HG03045 (cell line): ENCODE measurements at regions not wholly inside any gene's neighbourhood (a gene's known extent, or its start where the extent isn't known, plus 50 kb on each side); places are given as distances from the start of the nearest gene placed in this dataset.
"Not testable (repeated sequence)": the region's sequence is repeated elsewhere in the genome, so short reads cannot be mapped to it uniquely, and the experiment has no call there.

Experiments used
- ATAC-seq: cut with Tn5 transposase; IDR thresholded peaks from one replicate; pipeline ENCODE4 v1.9.1; 2021; ENCODE audit warnings: mild to moderate bottlenecking, moderate library complexity; ENCODE audit not compliant: unreplicated experiment

GRCh38 chr9:41839786-41840185 is 289.4 kb downstream of the CNTNAP3B start:
- ATAC-seq: not testable (repeated sequence)

GRCh38 chr9:41838953-41839352 is 290.3 kb downstream of the CNTNAP3B start:
- ATAC-seq: not testable (repeated sequence)

- ATAC-seq: not testable (repeated sequence)
These were observed 290.7 kb downstream of the CNTNAP3B start for GRCh38 chr9:41838562-41838851.

GRCh38 chr9:41837684-41838561 is 291.3 kb downstream of the CNTNAP3B start:
- not testable (repeated sequence) for ATAC-seq

- not testable (repeated sequence) for ATAC-seq
These were observed 296.1 kb downstream of the CNTNAP3B start for GRCh38 chr9:41833108-41833507.

- not testable (repeated sequence) for ATAC-seq
These were observed 304.5 kb downstream of the CNTNAP3B start for GRCh38 chr9:41824723-41825122.

GRCh38 chr9:41802706-41803105 is 326.5 kb downstream of the CNTNAP3B start:
- not testable (repeated sequence) for ATAC-seq

GRCh38 chr9:41798684-41799083 is 330.5 kb downstream of the CNTNAP3B start:
- ATAC-seq: not testable (repeated sequence)

- ATAC-seq: not testable (repeated sequence)
These were observed 338.4 kb downstream of the CNTNAP3B start for GRCh38 chr9:41790719-41791363.

GRCh38 chr9:41790007-41790406 is 339.2 kb downstream of the CNTNAP3B start:
- not testable (repeated sequence) for ATAC-seq

- not testable (repeated sequence) for ATAC-seq
These were observed 339.8 kb downstream of the CNTNAP3B start for GRCh38 chr9:41789387-41789786.

GRCh38 chr9:41787951-41788350 is 341.3 kb downstream of the CNTNAP3B start:
- not testable (repeated sequence) for ATAC-seq

GRCh38 chr9:41787270-41787669 is 342.0 kb downstream of the CNTNAP3B start:
- ATAC-seq: not testable (repeated sequence)

- not testable (repeated sequence) for ATAC-seq
These were observed 345.2 kb downstream of the CNTNAP3B start for GRCh38 chr9:41784006-41784405.

- not testable (repeated sequence) for ATAC-seq
These were observed 346.0 kb downstream of the CNTNAP3B start for GRCh38 chr9:41783070-41783810.

GRCh38 chr9:41781899-41782298 is 347.3 kb downstream of the CNTNAP3B start:
- ATAC-seq: not testable (repeated sequence)

- ATAC-seq: not testable (repeated sequence)
These were observed 349.3 kb downstream of the CNTNAP3B start for GRCh38 chr9:41779897-41780406.

GRCh38 chr9:41779192-41779591 is 350.0 kb downstream of the CNTNAP3B start:
- ATAC-seq: not testable (repeated sequence)

GRCh38 chr9:41778535-41779071 is 350.6 kb downstream of the CNTNAP3B start:
- ATAC-seq: not testable (repeated sequence)

GRCh38 chr9:41777536-41777935 is 351.7 kb downstream of the CNTNAP3B start:
- ATAC-seq: not testable (repeated sequence)

- ATAC-seq: not testable (repeated sequence)
These were observed 356.7 kb downstream of the CNTNAP3B start for GRCh38 chr9:41772541-41772940.
